Lower leg skin (tissue), 3 donors: ENCODE measurements at regions not wholly inside any gene's neighbourhood (a gene's known extent, or its start where the extent isn't known, plus 50 kb on each side); places are given as distances from the start of the nearest gene placed in this dataset.

Source experiments
- POLR2A ChIP-seq, 2 donors: fragments of 450-650 bp; IDR thresholded peaks; one replicate each; pipeline ENCODE4 v1.6.1; 2016 to 2017; ENCODE audit warnings: antibody characterized with exemption in 2 of 2, mild to moderate bottlenecking in 1 of 2, moderate library complexity in 1 of 2
- TF ChIP-seq, protein P1 (sequence below), 3 donors: fragments of 450-650 bp; IDR thresholded peaks; one replicate each; pipeline ENCODE4 v1.5.1; 2016; ENCODE audit warnings: antibody characterized with exemption in 3 of 3, mild to moderate bottlenecking in 3 of 3, moderate library complexity in 2 of 3

DNA sequence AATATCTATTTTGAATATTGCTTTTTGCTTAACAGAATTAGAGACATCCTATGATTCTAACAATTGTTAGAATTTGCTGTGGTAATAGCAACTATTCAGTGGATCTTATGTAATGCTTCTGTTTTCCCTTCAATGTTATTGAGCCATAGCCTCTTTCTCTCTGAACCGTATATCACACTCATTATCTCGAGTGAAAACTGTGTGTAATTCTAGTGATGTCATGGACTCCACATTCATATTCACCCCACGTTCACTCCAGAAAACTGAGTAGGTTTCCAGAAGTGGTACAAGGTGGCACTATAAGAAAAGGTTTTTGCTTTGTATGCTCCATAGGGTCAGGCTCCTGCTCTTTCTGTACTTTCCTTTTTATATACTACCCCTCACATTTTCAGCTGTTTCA lies 534.3 kb upstream of the PABPC4L start:
- TF ChIP-seq, protein P1, sequence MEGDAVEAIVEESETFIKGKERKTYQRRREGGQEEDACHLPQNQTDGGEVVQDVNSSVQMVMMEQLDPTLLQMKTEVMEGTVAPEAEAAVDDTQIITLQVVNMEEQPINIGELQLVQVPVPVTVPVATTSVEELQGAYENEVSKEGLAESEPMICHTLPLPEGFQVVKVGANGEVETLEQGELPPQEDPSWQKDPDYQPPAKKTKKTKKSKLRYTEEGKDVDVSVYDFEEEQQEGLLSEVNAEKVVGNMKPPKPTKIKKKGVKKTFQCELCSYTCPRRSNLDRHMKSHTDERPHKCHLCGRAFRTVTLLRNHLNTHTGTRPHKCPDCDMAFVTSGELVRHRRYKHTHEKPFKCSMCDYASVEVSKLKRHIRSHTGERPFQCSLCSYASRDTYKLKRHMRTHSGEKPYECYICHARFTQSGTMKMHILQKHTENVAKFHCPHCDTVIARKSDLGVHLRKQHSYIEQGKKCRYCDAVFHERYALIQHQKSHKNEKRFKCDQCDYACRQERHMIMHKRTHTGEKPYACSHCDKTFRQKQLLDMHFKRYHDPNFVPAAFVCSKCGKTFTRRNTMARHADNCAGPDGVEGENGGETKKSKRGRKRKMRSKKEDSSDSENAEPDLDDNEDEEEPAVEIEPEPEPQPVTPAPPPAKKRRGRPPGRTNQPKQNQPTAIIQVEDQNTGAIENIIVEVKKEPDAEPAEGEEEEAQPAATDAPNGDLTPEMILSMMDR (IDR thresholded peaks at IDR 0.05), result no peak
- no peak for TF ChIP-seq POLR2A (IDR thresholded peaks at IDR 0.05)
